GM12801 (cell line): ENCODE measurements at regions not wholly inside any gene's neighbourhood (a gene's known extent, or its start where the extent isn't known, plus 50 kb on each side); places are given as distances from the start of the nearest gene placed in this dataset.

ENCODE experiments used
- TF ChIP-seq, protein P1 (sequence below): IDR thresholded peaks from one replicate; pipeline ENCODE4 v1.5.1; 2011; ENCODE audit warnings: control low read depth; ENCODE audit not compliant: insufficient read length; ENCODE audit errors: extremely low read depth

GRCh38 chr7:25359471-25360059 lies 131.3 kb upstream of the NPVF start:
- TF ChIP-seq, protein P1, sequence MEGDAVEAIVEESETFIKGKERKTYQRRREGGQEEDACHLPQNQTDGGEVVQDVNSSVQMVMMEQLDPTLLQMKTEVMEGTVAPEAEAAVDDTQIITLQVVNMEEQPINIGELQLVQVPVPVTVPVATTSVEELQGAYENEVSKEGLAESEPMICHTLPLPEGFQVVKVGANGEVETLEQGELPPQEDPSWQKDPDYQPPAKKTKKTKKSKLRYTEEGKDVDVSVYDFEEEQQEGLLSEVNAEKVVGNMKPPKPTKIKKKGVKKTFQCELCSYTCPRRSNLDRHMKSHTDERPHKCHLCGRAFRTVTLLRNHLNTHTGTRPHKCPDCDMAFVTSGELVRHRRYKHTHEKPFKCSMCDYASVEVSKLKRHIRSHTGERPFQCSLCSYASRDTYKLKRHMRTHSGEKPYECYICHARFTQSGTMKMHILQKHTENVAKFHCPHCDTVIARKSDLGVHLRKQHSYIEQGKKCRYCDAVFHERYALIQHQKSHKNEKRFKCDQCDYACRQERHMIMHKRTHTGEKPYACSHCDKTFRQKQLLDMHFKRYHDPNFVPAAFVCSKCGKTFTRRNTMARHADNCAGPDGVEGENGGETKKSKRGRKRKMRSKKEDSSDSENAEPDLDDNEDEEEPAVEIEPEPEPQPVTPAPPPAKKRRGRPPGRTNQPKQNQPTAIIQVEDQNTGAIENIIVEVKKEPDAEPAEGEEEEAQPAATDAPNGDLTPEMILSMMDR: no peak

- TF ChIP-seq, protein P1: no peak
Measured at GRCh38 chr7:25360451-25360850, 132.2 kb upstream of the NPVF start.

GRCh38 chr7:25361387-25361786 lies 133.1 kb upstream of the NPVF start:
- TF ChIP-seq, protein P1: no peak

DNA sequence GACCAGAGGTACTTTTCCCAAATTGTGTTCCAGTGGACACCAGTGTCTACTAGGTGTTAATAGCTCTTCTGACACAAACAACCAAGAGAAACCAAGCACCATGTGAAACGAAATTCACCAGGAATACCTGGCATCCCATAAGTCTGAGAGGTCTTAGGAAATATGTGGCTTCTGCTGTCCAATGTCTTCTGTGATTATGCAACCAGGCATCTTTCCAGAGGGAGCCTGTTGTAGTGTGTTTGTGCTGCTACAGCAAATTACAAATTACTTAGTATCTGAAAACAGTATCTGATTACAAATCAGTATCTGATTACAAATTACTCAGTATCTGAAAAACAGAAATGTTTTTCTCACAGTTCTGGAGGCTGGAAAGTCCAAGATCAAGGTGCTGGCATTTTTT lies 133.6 kb upstream of the NPVF start:
- TF ChIP-seq, protein P1: no peak

DNA sequence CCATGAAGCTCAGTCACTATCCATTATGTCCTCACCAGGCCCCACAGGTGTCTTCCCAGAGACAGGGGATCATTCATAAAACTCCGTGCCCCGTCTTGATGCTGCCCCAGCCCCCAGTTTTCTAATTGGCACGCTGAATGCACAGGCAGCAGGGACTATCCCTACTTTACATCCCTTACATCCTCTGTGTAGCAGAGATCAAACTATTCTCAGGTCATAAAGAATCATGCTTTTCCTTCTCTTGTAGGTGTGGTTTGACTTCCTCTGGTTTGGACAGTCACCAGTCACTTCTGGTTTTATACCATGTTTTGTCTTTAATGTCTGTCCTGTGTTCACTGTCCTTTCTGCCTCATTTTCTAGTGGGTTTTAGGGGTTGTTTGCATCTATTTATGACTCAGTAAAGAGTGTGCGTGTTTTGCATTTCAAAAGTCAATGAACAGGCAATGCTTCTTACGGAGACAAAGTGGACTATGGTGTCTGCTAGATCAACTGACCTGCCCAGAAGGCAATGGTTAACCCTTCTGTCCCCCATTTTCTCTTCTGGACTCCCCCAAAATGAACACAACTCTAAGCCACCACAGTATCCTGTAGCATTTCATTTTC lies 140.4 kb upstream of the NPVF start:
- TF ChIP-seq, protein P1: no peak

- TF ChIP-seq, protein P1: no peak
Measured at GRCh38 chr7:25369786-25370185, 141.5 kb upstream of the NPVF start.

GRCh38 chr7:25371972-25372371 lies 143.7 kb upstream of the NPVF start:
- TF ChIP-seq, protein P1: no peak
